ENCODE measurements at regions not wholly inside any gene's neighbourhood (a gene's known extent, or its start where the extent isn't known, plus 50 kb on each side); places are given as distances from the start of the nearest gene placed in this dataset.

DNA sequence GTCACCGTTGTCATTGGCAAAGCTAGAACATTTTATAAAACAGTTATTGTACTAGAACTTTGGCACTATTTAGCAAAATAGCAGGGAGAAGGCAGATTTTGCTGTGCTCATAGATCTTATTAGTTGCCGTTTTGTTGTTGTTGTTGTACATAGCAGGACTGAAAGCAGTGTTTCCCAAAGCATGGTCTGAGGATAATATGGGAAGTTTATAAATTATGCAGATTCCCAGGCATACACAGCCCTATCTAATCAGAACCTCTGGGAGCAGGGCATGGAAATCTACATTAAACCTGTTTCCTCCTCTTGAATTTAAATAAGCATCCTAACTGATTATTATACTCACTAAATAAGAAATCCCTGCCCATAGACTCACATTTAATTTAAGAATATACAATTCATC lies 87.9 kb downstream of the RAP2B start:
- TF ChIP-seq, protein P1, sequence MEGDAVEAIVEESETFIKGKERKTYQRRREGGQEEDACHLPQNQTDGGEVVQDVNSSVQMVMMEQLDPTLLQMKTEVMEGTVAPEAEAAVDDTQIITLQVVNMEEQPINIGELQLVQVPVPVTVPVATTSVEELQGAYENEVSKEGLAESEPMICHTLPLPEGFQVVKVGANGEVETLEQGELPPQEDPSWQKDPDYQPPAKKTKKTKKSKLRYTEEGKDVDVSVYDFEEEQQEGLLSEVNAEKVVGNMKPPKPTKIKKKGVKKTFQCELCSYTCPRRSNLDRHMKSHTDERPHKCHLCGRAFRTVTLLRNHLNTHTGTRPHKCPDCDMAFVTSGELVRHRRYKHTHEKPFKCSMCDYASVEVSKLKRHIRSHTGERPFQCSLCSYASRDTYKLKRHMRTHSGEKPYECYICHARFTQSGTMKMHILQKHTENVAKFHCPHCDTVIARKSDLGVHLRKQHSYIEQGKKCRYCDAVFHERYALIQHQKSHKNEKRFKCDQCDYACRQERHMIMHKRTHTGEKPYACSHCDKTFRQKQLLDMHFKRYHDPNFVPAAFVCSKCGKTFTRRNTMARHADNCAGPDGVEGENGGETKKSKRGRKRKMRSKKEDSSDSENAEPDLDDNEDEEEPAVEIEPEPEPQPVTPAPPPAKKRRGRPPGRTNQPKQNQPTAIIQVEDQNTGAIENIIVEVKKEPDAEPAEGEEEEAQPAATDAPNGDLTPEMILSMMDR (IDR thresholded peaks at IDR 0.05): no peak
- H3K27ac ChIP-seq: peak overlapping the region in 2 of 10 donors; percentile 38 to 82

GRCh38 chr3:153250446-153250845 lies 88.4 kb downstream of the RAP2B start:
- TF ChIP-seq, protein P1 (IDR thresholded peaks at IDR 0.05): no peak
- H3K27ac ChIP-seq: peak overlapping the region in 2 of 10 donors; percentile 38 to 82
- ATAC-seq (peak in 1 of 8 donors; percentile 72), DNase-seq (no peak)
- no peaks in the 10 kb centered on the region for H3K9me3 ChIP-seq
- H3K4me3 ChIP-seq: no peak overlapping the region
- intact Hi-C loops (cut with DNase I): no loop called here
- no peaks in the 10 kb centered on the region for H3K36me3 ChIP-seq
- no peaks in the 10 kb centered on the region for H3K27me3 ChIP-seq
- peaks cover 0 to 28% (median 0%) of the 10 kb centered on the region in 9 donors for H3K4me1 ChIP-seq
- WGBS, 2 donors: 77 to 83% methylated on average over 2 of the region's 2 CpGs

More for the DNA sequence above, 87.9 kb downstream of the RAP2B start:
- no peaks in the 10 kb centered on the region for H3K9me3 ChIP-seq
- no peak overlapping the region for H3K4me3 ChIP-seq
- no peaks in the 10 kb centered on the region for H3K27me3 ChIP-seq
- no peak for DNase-seq
- intact Hi-C loops (cut with DNase I): no loop called here
- no peak for ATAC-seq
- 72 to 82% methylated on average over 2 of the region's 2 CpGs for WGBS, 2 donors
- H3K4me1 ChIP-seq: peaks cover 0 to 31% (median 0%) of the 10 kb centered on the region in 9 donors
- H3K36me3 ChIP-seq: no peaks in the 10 kb centered on the region

DNA sequence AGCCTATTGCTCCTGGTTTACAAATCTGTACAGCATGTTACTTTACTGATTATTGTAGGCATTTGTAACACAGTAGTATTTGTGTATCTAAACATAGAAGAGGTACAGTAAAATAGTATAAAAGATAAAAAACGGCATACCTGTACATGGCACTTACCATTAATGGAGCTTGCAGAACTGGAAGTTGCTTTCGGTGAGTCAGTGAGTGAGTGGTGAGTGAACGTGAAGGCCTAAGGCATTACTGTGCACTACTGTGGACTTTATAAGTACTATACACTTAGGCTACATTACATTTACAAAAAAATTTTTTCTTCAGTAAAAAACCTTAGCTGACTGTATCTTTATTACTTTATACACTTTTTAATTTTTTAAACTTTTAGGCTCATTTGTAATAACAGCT lies 90.9 kb downstream of the RAP2B start:
- H3K36me3 ChIP-seq: no peaks in the 10 kb centered on the region
- peaks cover 0 to 26% (median 0%) of the 10 kb centered on the region in 9 donors for H3K4me1 ChIP-seq
- 92 to 93% methylated on average over 3 of the region's 3 CpGs for WGBS, 2 donors
- no peak overlapping the region for H3K27ac ChIP-seq
- no peaks in the 10 kb centered on the region for H3K9me3 ChIP-seq
- H3K27me3 ChIP-seq: no peaks in the 10 kb centered on the region
- no peak for ATAC-seq
- H3K4me3 ChIP-seq: no peak overlapping the region
- no peak for DNase-seq
- TF ChIP-seq, protein P1 (IDR thresholded peaks at IDR 0.05): no peak
- intact Hi-C loops (cut with DNase I): no loop called here

- no peak for DNase-seq
- TF ChIP-seq, protein P1 (IDR thresholded peaks at IDR 0.05): no peak
- no peak overlapping the region for H3K27ac ChIP-seq
- no peaks in the 10 kb centered on the region for H3K27me3 ChIP-seq
- no peaks in the 10 kb centered on the region for H3K36me3 ChIP-seq
- 93 to 94% methylated on average over 5 of the region's 5 CpGs for WGBS, 2 donors
- H3K4me1 ChIP-seq: peaks cover 0 to 21% (median 0%) of the 10 kb centered on the region in 9 donors
- ATAC-seq: no peak
- H3K4me3 ChIP-seq: no peak overlapping the region
- H3K9me3 ChIP-seq: no peaks in the 10 kb centered on the region
- intact Hi-C loops (cut with DNase I): no loop called here
Measured at GRCh38 chr3:153254361-153254760, 92.3 kb downstream of the RAP2B start.
